GM04503 (cell line): ENCODE measurements at regions not wholly inside any gene's neighbourhood (a gene's known extent, or its start where the extent isn't known, plus 50 kb on each side); places are given as distances from the start of the nearest gene placed in this dataset.
A peak's percentile ranks its signal among the peaks of the same experiment; 100 is the strongest.

Experiments
- DNase-seq: peaks from one replicate; pipeline ENCODE4 v3.0.0-alpha.2; 2012; ENCODE audit warnings: low read depth

GRCh38 chr4:152112887-152113286, 352.1 kb upstream of the GATB start:
- no peak for DNase-seq

GRCh38 chr4:152112190-152112589, 351.4 kb upstream of the GATB start:
- DNase-seq: no peak

- DNase-seq: no peak
Observed at GRCh38 chr4:152110780-152111179, 350.0 kb upstream of the GATB start.

- DNase-seq: peak; percentile 28
Observed at GRCh38 chr4:152109531-152110509, 349.0 kb upstream of the GATB start.

GRCh38 chr4:152107736-152108500, 347.1 kb upstream of the GATB start:
- no peak for DNase-seq

- no peak for DNase-seq
Observed at GRCh38 chr4:152106781-152107321, 346.0 kb upstream of the GATB start.

GRCh38 chr4:152106113-152106763, 345.4 kb upstream of the GATB start:
- peak; percentile 95 for DNase-seq

- DNase-seq: no peak
Observed at GRCh38 chr4:152104901-152105357, 344.1 kb upstream of the GATB start.

- DNase-seq: no peak
Observed at GRCh38 chr4:152104356-152104755, 343.5 kb upstream of the GATB start.

GRCh38 chr4:152103181-152103901, 342.5 kb upstream of the GATB start:
- DNase-seq: no peak

GRCh38 chr4:152102436-152103000, 341.7 kb upstream of the GATB start:
- DNase-seq: no peak

- DNase-seq: no peak
Observed at GRCh38 chr4:152101556-152102435, 341.0 kb upstream of the GATB start.

GRCh38 chr4:152100379-152101201, 339.8 kb upstream of the GATB start:
- no peak for DNase-seq

GRCh38 chr4:152099981-152100378, 339.2 kb upstream of the GATB start:
- no peak for DNase-seq

- no peak for DNase-seq
Observed at GRCh38 chr4:152099555-152099954, 338.7 kb upstream of the GATB start.

GRCh38 chr4:152099061-152099425, 338.2 kb upstream of the GATB start:
- DNase-seq: no peak

GRCh38 chr4:152098365-152099060, 337.7 kb upstream of the GATB start:
- no peak for DNase-seq

GRCh38 chr4:152097371-152097770, 336.6 kb upstream of the GATB start:
- DNase-seq: no peak

- no peak for DNase-seq
Observed at GRCh38 chr4:152095701-152096070, 334.9 kb upstream of the GATB start.
